Liver (tissue), 8 donors: ENCODE measurements at regions not wholly inside any gene's neighbourhood (a gene's known extent, or its start where the extent isn't known, plus 50 kb on each side); places are given as distances from the start of the nearest gene placed in this dataset.
"Not testable (repeated sequence)": the region's sequence is repeated elsewhere in the genome, so short reads cannot be mapped to it uniquely, and the experiment has no call there.

Experiments used
- DNase-seq: peaks from one replicate; pipeline ENCODE4 v3.0.0-alpha.2; 2017; ENCODE audit warnings: low spot score
- H3K27ac ChIP-seq, 2 donors: one replicate each; pipeline ENCODE4 v1.7.0; 2013; ENCODE audit warnings: inconsistent platforms in 2 of 2, low read length in 2 of 2, control low read depth in 1 of 2, low read depth in 1 of 2, mild to moderate bottlenecking in 1 of 2
- H3K27me3 ChIP-seq, 4 donors: one replicate each; pipeline versions ENCODE4 v1.6.1 to v1.7.0; 2013; ENCODE audit warnings: low read length in 3 of 4, inconsistent platforms in 1 of 4, mild to moderate bottlenecking in 1 of 4, moderate library complexity in 1 of 4; ENCODE audit not compliant: control insufficient read depth in 4 of 4, insufficient read depth in 4 of 4
- H3K36me3 ChIP-seq, 4 donors: one replicate each; pipeline versions ENCODE4 v1.6.1 to v1.7.0; 2013; ENCODE audit warnings: low read length in 3 of 4, mild to moderate bottlenecking in 3 of 4, low read depth in 1 of 4, moderate library complexity in 1 of 4; ENCODE audit not compliant: control insufficient read depth in 4 of 4, insufficient read depth in 3 of 4
- H3K4me1 ChIP-seq, 4 donors: one replicate each; pipeline versions ENCODE4 v1.6.1 to v1.7.0; 2013; ENCODE audit warnings: low read length in 3 of 4, mild to moderate bottlenecking in 3 of 4, moderate library complexity in 1 of 4; ENCODE audit not compliant: control insufficient read depth in 4 of 4, insufficient read depth in 4 of 4
- H3K4me3 ChIP-seq, 3 donors: one replicate each; pipeline versions ENCODE4 v1.6.1 to v1.7.0; 2013; ENCODE audit warnings: low read length in 3 of 3, control low read depth in 1 of 3, low read depth in 1 of 3, mild to moderate bottlenecking in 1 of 3
- H3K9ac ChIP-seq, 2 donors: one replicate each; pipeline ENCODE4 v1.7.0; 2013; ENCODE audit warnings: low read length in 2 of 2, mild to moderate bottlenecking in 2 of 2, moderate library complexity in 2 of 2, control low read depth in 1 of 2, low read depth in 1 of 2
- H3K9me3 ChIP-seq, 4 donors: one replicate each; pipeline versions ENCODE4 v1.6.1 to v1.7.0; 2013; ENCODE audit warnings: low read length in 3 of 4; ENCODE audit not compliant: control insufficient read depth in 4 of 4
- CTCF ChIP-seq: fragments of 150-350 bp; IDR thresholded peaks from 2 replicates; pipeline ENCODE4 v1.5.1; 2017; ENCODE audit warnings: improper control_type of control experiment, low read depth, low read length; ENCODE audit not compliant: missing input control
- EGR1 ChIP-seq, 2 donors: IDR thresholded peaks; 2 replicates each; pipeline ENCODE4 v1.6.1; 2016 to 2018; ENCODE audit warnings: antibody characterized with exemption in 2 of 2, low read depth in 2 of 2
- FOXA1 ChIP-seq: IDR thresholded peaks from 2 replicates; pipeline ENCODE4 v1.6.1; 2016; ENCODE audit warnings: antibody characterized with exemption
- GABPA ChIP-seq, 2 donors: IDR thresholded peaks in 1 of 2; conservative IDR thresholded peaks in 1 of 2; 2 replicates each; pipeline ENCODE4 v1.6.1; 2016; ENCODE audit warnings: antibody characterized with exemption in 2 of 2, mild to moderate bottlenecking in 1 of 2, moderate library complexity in 1 of 2
- HNF4G ChIP-seq: IDR thresholded peaks from 2 replicates; pipeline ENCODE4 v1.6.1; 2016; ENCODE audit warnings: antibody characterized with exemption
- MAX ChIP-seq: IDR thresholded peaks from 2 replicates; pipeline ENCODE4 v1.6.1; 2016; ENCODE audit warnings: antibody characterized with exemption
- NR2F2 ChIP-seq: IDR thresholded peaks from 2 replicates; pipeline ENCODE4 v1.6.1; 2016; ENCODE audit warnings: antibody characterized with exemption
- RAD21 ChIP-seq, 2 donors: IDR thresholded peaks; 2 replicates each; pipeline ENCODE4 v1.6.1; 2016; ENCODE audit warnings: antibody characterized with exemption in 2 of 2, mild to moderate bottlenecking in 2 of 2
- RXRA ChIP-seq, 2 donors: IDR thresholded peaks; 2 replicates each; pipeline ENCODE4 v1.6.1; 2017 to 2018; ENCODE audit warnings: antibody characterized with exemption in 2 of 2, mild to moderate bottlenecking in 1 of 2
- SP1 ChIP-seq: IDR thresholded peaks from 2 replicates; pipeline ENCODE4 v1.6.1; 2018; ENCODE audit warnings: antibody characterized with exemption, mild to moderate bottlenecking
- TAF1 ChIP-seq: conservative IDR thresholded peaks from 2 replicates; pipeline ENCODE4 v1.6.1; 2016; ENCODE audit warnings: antibody characterized with exemption, mild to moderate bottlenecking
- YY1 ChIP-seq: IDR thresholded peaks from 2 replicates; pipeline ENCODE4 v1.6.1; 2016; ENCODE audit warnings: antibody characterized with exemption, mild to moderate bottlenecking
- WGBS: extraction: QIAGEN DNeasy Blood & Tissue Kit; methylation state at CpG from one replicate; pipeline ENCODE4 v1.1.7; 2013; 5-methylcytosine and 5-hydroxymethylcytosine counted together
- donor health status: healthy.
- donor health status: healthy.
- donor health status: healthy.
- donor health status: healthy.
- donor health status: healthy.

GRCh38 chr11:121965330-121965729, 150.7 kb downstream of the BLID start:
- H3K9me3 ChIP-seq = no peaks in the 10 kb centered on the region
- H3K27me3 ChIP-seq = no peaks in the 10 kb centered on the region
- H3K4me3 ChIP-seq = no peak overlapping the region
- 78% methylated on average over 4 of the region's 4 CpGs for WGBS
- no peak for DNase-seq
- H3K27ac ChIP-seq = no peak overlapping the region
- H3K36me3 ChIP-seq = no peaks in the 10 kb centered on the region
- H3K4me1 ChIP-seq = no peaks in the 10 kb centered on the region
- no peak overlapping the region for H3K9ac ChIP-seq
- TF ChIP-seq MAX = no peak
- TF ChIP-seq RXRA (IDR thresholded peaks at IDR 0.05) = no peak
- no peak for TF ChIP-seq CTCF
- TF ChIP-seq NR2F2 = no peak
- no peak for TF ChIP-seq YY1
- TF ChIP-seq EGR1 (IDR thresholded peaks at IDR 0.05; ENCODE audit: low read depth in 2 of 2) = no peak
- TF ChIP-seq GABPA (IDR thresholded peaks at IDR 0.05 in 1 of 2, conservative IDR thresholded peaks at IDR 0.05 in 1 of 2) = no peak
- TF ChIP-seq RAD21 (IDR thresholded peaks at IDR 0.05) = no peak

GRCh38 chr11:121964591-121964990, 151.4 kb downstream of the BLID start:
- no peak overlapping the region for H3K4me3 ChIP-seq
- H3K27me3 ChIP-seq = no peaks in the 10 kb centered on the region
- H3K9ac ChIP-seq = no peak overlapping the region
- H3K36me3 ChIP-seq = no peaks in the 10 kb centered on the region
- no peak overlapping the region for H3K27ac ChIP-seq
- TF ChIP-seq MAX = no peak
- TF ChIP-seq SP1 = no peak
- H3K4me1 ChIP-seq = peaks cover 0 to 2% (median under 1%) of the 10 kb centered on the region in 4 donors
- no peaks in the 10 kb centered on the region for H3K9me3 ChIP-seq
- DNase-seq = no peak
- 73% methylated on average over 4 of the region's 4 CpGs for WGBS

- not testable (repeated sequence) for H3K9me3 ChIP-seq, H3K36me3 ChIP-seq, H3K9ac ChIP-seq, DNase-seq, H3K4me3 ChIP-seq, H3K4me1 ChIP-seq, H3K27ac ChIP-seq, H3K27me3 ChIP-seq
- 95% methylated on average over 3 of the region's 3 CpGs for WGBS
These were observed 152.2 kb downstream of the BLID start for GRCh38 chr11:121963846-121964245.

- 64% methylated on average over 3 of the region's 3 CpGs for WGBS
- no peak overlapping the region for H3K4me3 ChIP-seq
- TF ChIP-seq MAX (no peak), RXRA (IDR thresholded peaks at IDR 0.05) (no peak), NR2F2 (no peak), HNF4G (no peak), EGR1 (IDR thresholded peaks at IDR 0.05; ENCODE audit: low read depth in 2 of 2) (no peak), TAF1 (no peak), FOXA1 (no peak)
- no peak for DNase-seq
- H3K27ac ChIP-seq = no peak overlapping the region
- no peaks in the 10 kb centered on the region for H3K27me3 ChIP-seq
- peaks cover 0 to 7% (median 3%) of the 10 kb centered on the region in 4 donors for H3K4me1 ChIP-seq
- no peaks in the 10 kb centered on the region for H3K9me3 ChIP-seq
- no peaks in the 10 kb centered on the region for H3K36me3 ChIP-seq
- no peak overlapping the region for H3K9ac ChIP-seq
These were observed 154.7 kb downstream of the BLID start for GRCh38 chr11:121961321-121961801.
